ENCODE measurements at regions not wholly inside any gene's neighbourhood (a gene's known extent, or its start where the extent isn't known, plus 50 kb on each side); places are given as distances from the start of the nearest gene placed in this dataset.

DNA sequence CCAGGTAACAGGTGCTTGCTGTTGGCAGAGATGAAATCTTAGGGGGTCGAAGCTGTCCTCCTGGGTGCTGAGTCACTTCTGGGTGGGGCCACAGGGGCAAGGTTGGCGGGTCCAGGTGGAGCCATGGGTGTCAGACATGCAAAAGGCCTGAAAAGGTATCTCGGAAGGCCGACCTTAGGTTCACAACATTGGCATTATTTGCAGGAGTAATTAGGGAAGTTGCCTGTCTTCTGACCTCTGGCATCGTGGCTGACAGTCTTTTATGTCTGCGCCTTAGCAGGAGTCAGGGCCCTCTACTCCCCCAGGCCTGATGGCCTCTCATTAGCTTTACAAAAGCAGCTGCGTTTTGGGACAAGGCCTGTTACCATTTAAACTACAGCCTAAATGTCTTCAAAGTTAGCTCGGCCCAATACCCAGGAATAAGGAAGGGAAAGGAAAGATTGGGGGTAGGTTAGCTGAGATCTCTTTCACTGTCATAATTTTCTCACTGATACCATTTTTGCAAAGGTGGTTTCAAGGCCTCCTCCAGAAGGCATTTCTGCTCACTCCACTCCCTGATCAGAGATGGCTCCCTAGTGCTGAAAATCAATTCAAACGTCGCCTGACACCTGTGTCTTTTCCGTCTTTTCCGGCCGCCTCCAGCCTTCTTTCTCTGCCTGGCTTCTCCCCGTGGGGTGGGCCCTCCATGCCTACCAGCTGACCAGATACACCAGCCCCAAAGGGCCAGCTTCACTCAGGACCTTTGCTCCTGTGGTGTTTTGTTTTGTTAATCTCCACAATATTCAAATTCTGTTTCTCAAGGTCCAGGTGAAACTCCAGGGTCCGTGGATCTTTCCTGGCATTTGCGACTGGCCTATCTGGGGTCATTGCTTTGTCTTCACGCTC, 90.8 kb downstream of the RHOB start:
- no peaks in the 10 kb centered on the region for H3K9me3 ChIP-seq (replicated peaks; ENCODE audit: control insufficient read depth, insufficient read depth, low read depth, low read length)
- BruUV-seq (replicated peaks), result no TSS peak
- DNase-seq (ENCODE audit: extremely low read depth in 1 of 4, low spot score in 3 of 4) (no peak), FAIRE-seq (no peak), ATAC-seq (no peak)
- H2AFZ ChIP-seq (ENCODE audit: low read depth, low read length), result peak overlapping the region; percentile 49; the same call in 1 of the 2 replicates
- ChIA-PET CTCF (ENCODE audit: low intra/inter-chr PET ratio) (no interaction called here), POLR2A (interaction anchor here (2.3 kb wide), 1 partner anchor 12 kb away, joined by 6 read pairs; no protein-coding TSS in a partner anchor)
- no peaks in the 10 kb centered on the region for H3K79me2 ChIP-seq (ENCODE audit: control insufficient read depth, insufficient read depth, low read length)
- no peak overlapping the region; a peak in 1 of 4 replicates for H3K9ac ChIP-seq (ENCODE audit: insufficient read depth in 1 of 2, low read depth in 2 of 2, low read length in 2 of 2)
- no peak overlapping the region for H3K27ac ChIP-seq (ENCODE audit: extremely low read depth, low read depth, low read length)
- H3K36me3 ChIP-seq (ENCODE audit: control insufficient read depth, insufficient read depth, low read length), result no peaks in the 10 kb centered on the region
- H3K9me1 ChIP-seq (ENCODE audit: control insufficient read depth, insufficient read depth, low read length), result no peaks in the 10 kb centered on the region
- H3K4me2 ChIP-seq (ENCODE audit: insufficient read depth, low read length), result no peak overlapping the region
- WGBS (ENCODE audit: insufficient coverage, low coverage, missing lambda C conversion rate), result 62% methylated on average over 17 of the region's 17 CpGs
- in situ Hi-C loops (cut with MboI) (no loop called here), intact Hi-C loops (cut with micrococcal nuclease) (no loop called here)
- peaks cover 17 to 25% of the 10 kb centered on the region in 2 experiments; a peak in 4 of 5 replicates for H3K4me1 ChIP-seq (replicated peaks in 1 of 2; ENCODE audit: control insufficient read depth in 2 of 2, insufficient read depth in 2 of 2, low read length in 2 of 2)
- peaks cover 2% of the 10 kb centered on the region; the same call in 1 of the 2 replicates for H4K20me1 ChIP-seq (replicated peaks; ENCODE audit: control insufficient read depth, insufficient read depth, low read length)
- peaks cover 0 to 34% of the 10 kb centered on the region in 2 experiments; a peak in 4 of 5 replicates for H3K27me3 ChIP-seq (ENCODE audit: control insufficient read depth in 2 of 2, insufficient read depth in 2 of 2, low read length in 2 of 2)
- TF ChIP-seq RBM25 (IDR thresholded peaks at IDR 0.05; ENCODE audit: low read depth, low read length, severe bottlenecking) (peak; percentile 25), NFE2 (IDR thresholded peaks at IDR 0.05; ENCODE audit: low read depth) (0 out of 2 replicates have a peak, but pooled peaks have one; percentile 2), MIER1 (IDR thresholded peaks at IDR 0.05; ENCODE audit: low read depth) (0 out of 2 replicates have a peak, but pooled peaks have one; percentile 36), CEBPB (tag; IDR thresholded peaks at IDR 0.05) (no peak), WHSC1 (IDR thresholded peaks at IDR 0.05; ENCODE audit: low read length) (no peak)
- H3K4me3 ChIP-seq, result no peak overlapping the region
